ENCODE measurements at regions not wholly inside any gene's neighbourhood (a gene's known extent, or its start where the extent isn't known, plus 50 kb on each side); places are given as distances from the start of the nearest gene placed in this dataset.

DNA sequence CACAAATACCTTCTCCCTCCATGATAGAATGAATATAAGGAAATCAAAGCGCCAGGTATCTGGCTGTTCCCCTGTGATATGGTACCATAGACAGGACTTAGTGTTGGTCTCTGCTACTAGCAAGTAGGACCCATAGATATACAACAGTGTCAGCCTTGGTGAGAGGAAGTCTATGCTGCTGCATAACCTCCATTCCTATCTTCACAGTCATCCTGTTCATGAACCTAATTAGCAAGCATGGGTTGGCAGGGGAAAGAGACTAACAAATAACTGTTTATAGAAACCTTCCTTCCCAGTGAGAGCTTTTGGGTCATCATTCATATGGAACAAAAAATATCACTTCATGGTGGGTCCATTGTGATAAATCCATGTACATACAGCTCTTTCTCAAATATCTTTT, 188.9 kb upstream of the FAM98A start:
- Histone ChIP-seq H3K4me2 (ENCODE audit: low read depth, low read length, poor library complexity, severe bottlenecking) (no peak overlapping the region), H3K9ac (ENCODE audit: low read depth, low read length, poor library complexity, severe bottlenecking) (no peak overlapping the region), H3K79me2 (ENCODE audit: insufficient read depth, low read length) (no peaks in the 10 kb centered on the region), H3K27me3 (ENCODE audit: insufficient read depth, low read length, poor library complexity, severe bottlenecking) (no peaks in the 10 kb centered on the region), H3K9me3 (ENCODE audit: insufficient read depth, low read depth, low read length) (no peaks in the 10 kb centered on the region), H3K36me3 (ENCODE audit: insufficient read depth, low read length) (no peaks in the 10 kb centered on the region), H3K4me1 (ENCODE audit: insufficient read depth, low read length, poor library complexity, severe bottlenecking) (no peaks in the 10 kb centered on the region), H3F3A (ENCODE audit: low read depth) (no peaks in the 10 kb centered on the region), H2AFZ (ENCODE audit: low read length) (no peak overlapping the region), H3K4me3 (ENCODE audit: low read length, poor library complexity, severe bottlenecking) (no peak overlapping the region), H4K20me1 (ENCODE audit: insufficient read depth, low read length, poor library complexity, severe bottlenecking) (no peaks in the 10 kb centered on the region), H3K9me2 (replicated peaks; ENCODE audit: low read depth, low read length) (no peaks in the 10 kb centered on the region)
- TF ChIP-seq, protein P1, sequence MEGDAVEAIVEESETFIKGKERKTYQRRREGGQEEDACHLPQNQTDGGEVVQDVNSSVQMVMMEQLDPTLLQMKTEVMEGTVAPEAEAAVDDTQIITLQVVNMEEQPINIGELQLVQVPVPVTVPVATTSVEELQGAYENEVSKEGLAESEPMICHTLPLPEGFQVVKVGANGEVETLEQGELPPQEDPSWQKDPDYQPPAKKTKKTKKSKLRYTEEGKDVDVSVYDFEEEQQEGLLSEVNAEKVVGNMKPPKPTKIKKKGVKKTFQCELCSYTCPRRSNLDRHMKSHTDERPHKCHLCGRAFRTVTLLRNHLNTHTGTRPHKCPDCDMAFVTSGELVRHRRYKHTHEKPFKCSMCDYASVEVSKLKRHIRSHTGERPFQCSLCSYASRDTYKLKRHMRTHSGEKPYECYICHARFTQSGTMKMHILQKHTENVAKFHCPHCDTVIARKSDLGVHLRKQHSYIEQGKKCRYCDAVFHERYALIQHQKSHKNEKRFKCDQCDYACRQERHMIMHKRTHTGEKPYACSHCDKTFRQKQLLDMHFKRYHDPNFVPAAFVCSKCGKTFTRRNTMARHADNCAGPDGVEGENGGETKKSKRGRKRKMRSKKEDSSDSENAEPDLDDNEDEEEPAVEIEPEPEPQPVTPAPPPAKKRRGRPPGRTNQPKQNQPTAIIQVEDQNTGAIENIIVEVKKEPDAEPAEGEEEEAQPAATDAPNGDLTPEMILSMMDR (conservative IDR thresholded peaks at IDR 0.05; ENCODE audit: low read length) = no peak
- no peak for TF ChIP-seq EZH2phosphoT487 (IDR thresholded peaks at IDR 0.05; ENCODE audit: borderline replicate concordance)

DNA sequence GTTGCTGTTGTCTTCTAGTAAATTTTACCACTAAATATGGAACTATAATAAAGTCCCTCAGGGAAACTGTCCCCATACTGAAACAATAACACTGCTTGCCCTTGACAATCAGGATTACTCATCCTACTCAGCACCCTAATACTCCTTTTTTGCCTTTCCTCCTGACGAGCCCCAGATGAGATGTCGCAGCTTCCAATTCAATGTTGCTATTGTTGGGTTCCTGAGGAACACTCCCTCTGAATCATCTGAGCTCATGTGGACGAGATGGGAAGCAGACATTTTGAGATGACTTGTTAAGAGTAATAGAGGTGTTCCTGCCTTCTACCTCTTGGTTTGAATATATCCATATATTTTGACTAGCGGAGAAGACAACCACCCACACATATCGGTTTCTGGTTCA, 187.8 kb upstream of the FAM98A start:
- Histone ChIP-seq H3K36me3 (ENCODE audit: insufficient read depth, low read length) (no peaks in the 10 kb centered on the region), H3K9me3 (ENCODE audit: insufficient read depth, low read depth, low read length) (no peaks in the 10 kb centered on the region), H3K79me2 (ENCODE audit: insufficient read depth, low read length) (no peaks in the 10 kb centered on the region), H3K27me3 (ENCODE audit: insufficient read depth, low read length, poor library complexity, severe bottlenecking) (no peaks in the 10 kb centered on the region), H3K4me3 (ENCODE audit: low read length, poor library complexity, severe bottlenecking) (no peak overlapping the region), H3K9me2 (replicated peaks; ENCODE audit: low read depth, low read length) (no peaks in the 10 kb centered on the region), H4K20me1 (ENCODE audit: insufficient read depth, low read length, poor library complexity, severe bottlenecking) (no peaks in the 10 kb centered on the region), H3K9ac (ENCODE audit: low read depth, low read length, poor library complexity, severe bottlenecking) (no peak overlapping the region), H3K4me2 (ENCODE audit: low read depth, low read length, poor library complexity, severe bottlenecking) (no peak overlapping the region), H3F3A (ENCODE audit: low read depth) (no peaks in the 10 kb centered on the region), H3K4me1 (ENCODE audit: insufficient read depth, low read length, poor library complexity, severe bottlenecking) (no peaks in the 10 kb centered on the region), H2AFZ (ENCODE audit: low read length) (no peak overlapping the region)
- TF ChIP-seq, protein P1 (conservative IDR thresholded peaks at IDR 0.05; ENCODE audit: low read length) = no peak
- TF ChIP-seq EZH2phosphoT487 (IDR thresholded peaks at IDR 0.05; ENCODE audit: borderline replicate concordance) = no peak

DNA sequence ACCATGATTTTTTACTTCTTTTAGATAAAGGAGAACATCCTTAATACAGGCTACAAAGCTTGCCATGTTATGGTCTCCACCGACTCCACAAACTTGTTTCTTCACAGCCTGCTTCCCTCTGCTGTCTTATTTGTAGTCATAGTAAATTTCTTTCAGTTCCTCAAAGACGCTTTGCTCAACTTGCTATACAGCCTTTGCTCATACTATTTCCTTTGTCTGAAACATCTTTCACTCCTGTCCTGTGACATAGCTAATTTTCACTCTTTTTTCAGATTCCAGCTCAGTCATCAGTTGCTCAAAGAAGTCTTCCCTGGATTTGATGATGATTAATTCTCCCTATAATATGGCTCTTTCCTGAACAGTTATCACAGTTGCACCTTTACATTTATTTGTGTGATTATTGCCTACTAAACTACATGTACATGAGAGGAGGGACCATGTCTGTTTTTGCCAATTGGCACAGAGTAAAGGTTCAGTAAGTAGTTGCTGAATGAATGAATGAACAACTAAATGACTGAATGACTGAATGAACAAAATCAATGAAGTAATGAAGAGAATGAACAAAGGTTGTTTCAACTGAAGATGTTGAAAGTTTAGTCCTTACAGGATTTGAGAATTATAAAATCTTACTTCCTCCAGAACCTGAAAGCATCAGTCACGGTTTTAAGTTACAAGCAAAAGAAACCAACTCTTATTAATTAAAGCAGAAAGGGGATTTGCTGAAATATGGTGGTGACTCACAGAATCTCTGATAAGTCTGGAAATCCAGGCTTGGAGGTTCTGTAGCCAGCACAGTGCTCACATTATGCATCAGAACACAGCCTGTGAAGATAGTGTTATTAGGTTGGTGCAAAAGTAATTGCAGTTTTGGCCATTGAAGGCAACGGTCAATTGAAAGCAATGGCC, 186.4 kb upstream of the FAM98A start:
- Histone ChIP-seq H3K79me2 (ENCODE audit: insufficient read depth, low read length) (no peaks in the 10 kb centered on the region), H3K27me3 (ENCODE audit: insufficient read depth, low read length, poor library complexity, severe bottlenecking) (no peaks in the 10 kb centered on the region), H4K20me1 (ENCODE audit: insufficient read depth, low read length, poor library complexity, severe bottlenecking) (no peaks in the 10 kb centered on the region), H2AFZ (ENCODE audit: low read length) (no peak overlapping the region), H3K36me3 (ENCODE audit: insufficient read depth, low read length) (no peaks in the 10 kb centered on the region), H3K4me3 (ENCODE audit: low read length, poor library complexity, severe bottlenecking) (no peak overlapping the region), H3K4me2 (ENCODE audit: low read depth, low read length, poor library complexity, severe bottlenecking) (no peak overlapping the region), H3K4me1 (ENCODE audit: insufficient read depth, low read length, poor library complexity, severe bottlenecking) (no peaks in the 10 kb centered on the region), H3K9me2 (replicated peaks; ENCODE audit: low read depth, low read length) (no peaks in the 10 kb centered on the region), H3K9me3 (ENCODE audit: insufficient read depth, low read depth, low read length) (no peaks in the 10 kb centered on the region), H3K9ac (ENCODE audit: low read depth, low read length, poor library complexity, severe bottlenecking) (no peak overlapping the region), H3F3A (ENCODE audit: low read depth) (no peaks in the 10 kb centered on the region)
- TF ChIP-seq, protein P1 (conservative IDR thresholded peaks at IDR 0.05; ENCODE audit: low read length) = no peak
- TF ChIP-seq EZH2phosphoT487 (IDR thresholded peaks at IDR 0.05; ENCODE audit: borderline replicate concordance) = no peak
